ENCODE measurements at regions not wholly inside any gene's neighbourhood (a gene's known extent, or its start where the extent isn't known, plus 50 kb on each side); places are given as distances from the start of the nearest gene placed in this dataset.
"Not testable (repeated sequence)": the region's sequence is repeated elsewhere in the genome, so short reads cannot be mapped to it uniquely, and the experiment has no call there.

DNA sequence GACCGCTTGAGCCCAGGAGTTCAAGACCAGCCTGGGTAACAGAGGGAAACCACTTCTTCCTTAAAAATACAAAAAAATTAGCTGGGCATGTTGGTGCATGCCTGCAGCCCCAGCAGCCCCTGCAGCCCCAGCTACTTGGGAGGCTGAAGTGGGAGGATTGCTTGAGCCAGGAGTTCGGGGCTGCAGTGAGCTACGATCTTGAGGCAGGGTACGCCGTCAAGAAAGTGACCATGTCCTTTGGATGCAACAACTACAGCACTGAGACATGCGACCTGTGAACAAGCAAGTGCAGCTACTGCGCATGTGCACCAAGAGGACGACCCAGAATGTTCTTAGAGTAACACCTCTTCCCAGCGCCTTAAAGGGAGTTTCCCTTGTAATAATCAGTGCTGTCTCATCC is 66.6 kb upstream of the ZNF479 start:
- peak in 3 of 42 donors; percentile 3 to 19 (median 14) for DNase-seq
- intact Hi-C loops (cut with DNase I): no loop called here

DNA sequence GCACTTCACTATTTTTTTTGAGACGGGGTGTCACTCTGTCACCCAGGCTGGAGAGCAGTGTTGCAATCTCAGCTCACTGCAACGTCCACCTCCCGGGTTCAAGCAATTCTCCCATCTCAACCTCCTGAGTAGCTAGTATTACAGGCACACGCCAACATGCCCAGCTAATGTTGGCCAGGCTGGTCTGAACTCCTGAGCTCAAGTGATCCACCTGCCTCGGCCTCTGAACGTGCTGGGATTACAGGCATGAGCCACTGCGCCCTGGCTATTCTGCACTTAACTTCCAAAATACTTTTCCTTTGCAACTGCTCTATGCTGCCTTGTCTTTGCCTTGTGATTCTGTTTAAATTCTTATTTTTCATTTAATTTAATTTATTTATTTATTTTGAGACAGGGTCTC is 67.0 kb upstream of the ZNF479 start:
- DNase-seq: peak in 3 of 42 donors; percentile 12 to 25 (median 21)
- intact Hi-C loops (cut with DNase I): no loop called here

DNA sequence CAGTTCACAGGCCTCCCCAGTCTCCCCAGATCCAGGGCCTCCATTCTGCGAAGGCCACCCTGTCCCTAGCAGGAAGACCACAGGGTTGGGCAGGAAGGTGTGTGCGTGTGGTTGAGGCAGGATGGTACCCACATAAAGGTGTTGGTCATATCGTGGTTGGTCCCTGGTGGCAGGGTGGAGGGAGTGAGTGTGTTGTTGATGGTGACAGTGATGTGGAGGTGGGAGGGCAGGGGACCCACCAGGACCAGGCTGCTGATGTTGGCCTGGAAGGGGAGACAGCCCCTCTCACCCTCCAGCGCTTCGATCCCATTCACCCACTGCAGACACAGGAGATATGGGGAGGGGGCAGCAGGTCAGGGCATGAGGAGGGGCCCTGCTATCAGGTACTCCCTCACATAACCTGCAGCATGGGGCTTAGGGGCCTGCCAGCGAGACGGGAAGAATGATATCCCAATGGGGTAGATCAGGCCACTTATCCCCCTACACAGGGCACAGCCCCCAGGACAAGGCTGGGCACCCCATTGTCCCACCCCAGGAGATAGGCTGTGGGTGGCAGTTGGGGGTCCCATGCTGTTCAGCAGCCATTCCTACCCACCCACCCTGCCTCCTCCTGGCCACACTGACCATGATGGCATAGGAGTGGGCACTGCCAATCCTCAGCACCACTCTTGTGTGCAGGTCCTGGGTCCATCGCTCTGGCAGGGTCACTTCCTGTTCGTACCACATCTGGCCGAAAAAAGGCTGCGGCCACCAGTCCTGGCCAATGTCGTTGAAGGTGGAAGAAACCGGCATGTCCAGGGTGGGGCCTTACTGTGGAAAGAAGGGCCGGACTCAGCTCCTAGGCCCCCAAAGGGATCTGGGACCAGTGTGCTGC is 69.0 kb upstream of the ZNF479 start:
- intact Hi-C loops (cut with DNase I): no loop called here
- peak in 1 of 42 donors; percentile 20 for DNase-seq

DNA sequence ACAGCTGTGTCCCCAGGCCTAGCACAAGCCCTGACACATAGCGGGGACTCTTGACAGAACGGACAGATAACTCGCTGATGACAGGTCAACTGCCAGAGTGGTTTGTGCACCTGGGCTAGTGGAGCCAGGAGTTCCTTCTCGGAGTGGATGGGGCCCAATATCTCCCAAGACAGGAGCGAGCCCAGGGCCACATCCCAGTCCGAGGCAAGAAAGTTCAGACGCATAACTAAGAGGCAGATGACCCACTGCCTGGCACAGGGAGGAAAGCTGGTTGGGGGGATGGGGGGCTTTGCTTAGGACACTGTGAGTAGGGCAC is 69.6 kb upstream of the ZNF479 start:
- intact Hi-C loops (cut with DNase I): no loop called here
- peak in 1 of 42 donors; percentile 18 for DNase-seq

DNA sequence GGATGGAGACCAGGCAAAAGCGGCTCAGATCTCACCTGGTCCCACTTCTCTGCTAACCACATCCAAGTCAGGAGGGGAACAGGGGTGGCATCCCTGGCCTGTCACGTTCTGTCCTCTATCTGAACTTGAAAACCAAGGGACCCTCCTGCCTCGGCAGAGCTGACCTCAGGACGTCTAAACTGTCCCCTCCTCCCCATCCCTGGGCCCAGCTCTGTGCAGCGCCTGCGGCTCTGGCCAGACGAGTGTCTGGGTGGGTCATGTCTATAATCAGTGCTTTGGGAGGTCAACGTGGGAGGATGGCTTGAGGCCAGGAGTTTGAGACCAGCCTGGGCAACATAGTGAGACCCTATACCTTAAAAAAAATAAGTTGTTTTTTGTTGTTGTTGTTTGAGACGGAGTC is 70.0 kb upstream of the ZNF479 start:
- DNase-seq: peak in 1 of 42 donors; percentile 13
- intact Hi-C loops (cut with DNase I): no loop called here

DNA sequence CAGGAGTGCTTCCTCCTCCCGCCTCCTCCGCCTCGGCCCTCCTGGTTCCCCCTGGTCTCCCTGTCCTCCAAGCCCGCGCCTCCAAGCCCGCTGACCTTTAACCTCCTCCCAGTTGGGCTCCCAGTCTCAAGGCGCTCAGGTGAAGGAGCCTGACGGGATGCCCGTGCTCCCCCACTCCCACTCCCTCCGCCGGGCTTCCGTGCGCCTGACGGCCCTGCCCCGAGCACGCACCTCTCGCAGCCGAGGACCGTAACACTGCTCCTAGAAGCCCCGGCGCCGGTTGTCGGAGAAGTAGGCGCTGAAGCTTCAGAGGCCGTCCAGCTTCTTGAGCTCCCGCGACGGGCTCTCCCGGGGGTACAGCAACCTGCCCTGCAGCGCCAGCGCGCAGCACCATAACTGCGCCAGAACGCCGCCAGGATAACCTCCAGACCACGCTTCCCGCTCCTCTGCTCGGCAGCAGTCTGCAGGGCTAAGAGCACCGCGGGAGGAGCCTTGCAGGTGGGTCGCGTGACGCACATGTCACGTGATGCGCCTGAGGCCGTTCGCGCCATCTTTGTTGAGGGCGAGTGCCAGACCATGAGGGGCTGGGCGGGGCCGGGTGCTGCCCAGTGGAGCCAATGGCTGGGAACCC is 71.0 kb upstream of the ZNF479 start:
- intact Hi-C loops (cut with DNase I): no loop called here
- DNase-seq: peak in 21 of 42 donors; percentile 2 to 78 (median 28)

DNA sequence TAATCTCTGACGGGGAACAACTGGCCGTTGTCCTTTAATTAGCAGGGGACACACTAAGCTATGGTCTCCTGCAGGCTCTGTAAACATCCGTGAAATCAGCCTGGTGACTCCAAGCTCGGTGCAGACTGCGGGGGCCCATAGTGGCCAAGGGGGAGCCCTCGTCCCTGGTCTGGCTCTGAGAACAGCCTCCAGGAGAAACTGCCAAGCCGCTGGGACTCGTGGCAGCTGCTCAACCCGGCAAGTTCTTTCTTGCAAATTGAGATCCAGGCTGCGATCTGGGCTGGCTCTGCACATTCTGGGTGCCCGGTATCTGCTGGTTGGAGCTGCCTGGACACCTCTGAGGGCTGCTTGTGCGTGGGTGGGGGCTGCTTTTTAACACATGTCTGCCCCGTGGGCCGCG is 71.6 kb upstream of the ZNF479 start:
- intact Hi-C loops (cut with DNase I): not testable (repeated sequence)
- peak in 1 of 42 donors; percentile 31 for DNase-seq

DNA sequence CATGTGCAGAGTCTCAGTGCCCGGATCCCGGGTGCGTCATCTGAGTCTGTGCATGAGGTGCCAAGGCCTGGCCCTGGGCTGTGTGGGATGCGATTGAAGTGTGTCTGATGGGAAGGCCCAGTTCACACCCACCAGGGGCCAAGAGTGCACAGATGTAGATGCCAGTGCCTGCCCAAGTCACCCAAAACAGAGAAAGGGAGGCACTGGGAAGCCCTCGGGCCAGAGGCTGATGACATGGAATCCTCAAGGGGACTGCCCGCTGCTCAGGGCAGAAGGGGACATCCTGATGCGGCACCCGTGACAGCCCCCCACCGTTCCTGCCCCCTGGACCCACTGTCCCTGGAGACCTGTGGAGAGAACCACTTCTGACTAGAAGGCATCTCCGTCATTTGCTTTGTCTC is 72.2 kb upstream of the ZNF479 start:
- peak in 1 of 42 donors; percentile 20 for DNase-seq
- intact Hi-C loops (cut with DNase I): no loop called here

DNA sequence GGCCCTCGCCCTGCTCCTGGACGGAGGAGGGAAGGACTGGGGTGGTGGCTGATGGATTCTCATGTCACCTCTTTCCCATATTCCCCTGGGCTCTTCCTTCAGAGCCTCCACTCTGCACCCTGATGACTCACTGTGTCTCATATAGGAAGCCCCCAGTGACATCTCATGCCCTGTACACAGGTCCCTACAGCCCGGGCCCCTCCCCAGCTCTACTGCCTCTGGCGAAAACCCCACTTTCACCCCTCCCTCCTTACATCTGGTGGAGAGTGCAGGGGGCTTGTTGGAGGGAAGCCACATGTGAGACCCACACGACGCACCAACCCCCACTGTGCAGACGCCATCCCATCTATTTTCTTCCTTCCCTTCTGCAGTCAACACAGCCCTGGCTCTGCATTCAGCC is 72.8 kb upstream of the ZNF479 start:
- intact Hi-C loops (cut with DNase I): no loop called here
- DNase-seq: no peak

DNA sequence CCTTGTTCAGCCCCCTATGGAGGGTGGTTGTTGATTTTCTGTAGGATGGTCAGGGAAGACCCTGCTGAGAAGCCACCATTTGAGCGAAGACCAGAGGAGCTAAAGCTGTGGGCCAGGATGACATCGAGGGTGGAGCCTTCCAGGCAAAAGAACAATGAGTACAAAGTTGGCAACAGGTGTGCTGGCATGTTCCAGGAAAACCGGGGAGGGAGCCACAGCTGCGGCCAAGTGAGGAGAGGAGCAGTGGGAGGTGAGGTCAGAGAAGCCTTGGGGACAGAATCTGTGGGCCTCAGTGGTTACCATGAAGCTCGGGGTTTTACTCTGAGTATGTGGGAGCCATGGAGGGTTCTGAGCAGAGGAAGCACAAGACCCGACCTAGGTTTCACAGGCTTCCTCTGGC is 75.6 kb upstream of the ZNF479 start:
- intact Hi-C loops (cut with DNase I): no loop called here
- DNase-seq: no peak

DNA sequence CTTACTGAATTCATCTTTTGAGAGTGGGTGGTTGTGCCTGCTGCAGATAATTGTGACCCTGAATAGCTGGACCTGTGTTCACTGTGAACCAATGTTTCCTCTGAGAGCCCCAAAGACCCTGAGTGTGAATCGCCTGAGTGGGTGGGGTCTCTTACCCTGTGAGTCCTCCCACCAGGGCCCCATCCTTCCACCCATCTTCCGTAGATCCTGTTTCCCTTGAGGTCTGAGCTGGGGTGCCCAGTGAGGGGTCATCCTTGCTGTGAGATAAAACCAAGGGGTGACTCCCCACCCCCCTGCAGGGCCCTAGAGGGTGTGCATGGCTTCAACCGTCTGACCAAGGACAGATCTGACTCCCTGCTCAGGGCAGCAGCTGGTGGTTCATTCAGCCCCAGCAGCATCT is 78.0 kb upstream of the ZNF479 start:
- DNase-seq: peak in 3 of 42 donors; percentile 1 to 29 (median 9)
- intact Hi-C loops (cut with DNase I): no loop called here

DNA sequence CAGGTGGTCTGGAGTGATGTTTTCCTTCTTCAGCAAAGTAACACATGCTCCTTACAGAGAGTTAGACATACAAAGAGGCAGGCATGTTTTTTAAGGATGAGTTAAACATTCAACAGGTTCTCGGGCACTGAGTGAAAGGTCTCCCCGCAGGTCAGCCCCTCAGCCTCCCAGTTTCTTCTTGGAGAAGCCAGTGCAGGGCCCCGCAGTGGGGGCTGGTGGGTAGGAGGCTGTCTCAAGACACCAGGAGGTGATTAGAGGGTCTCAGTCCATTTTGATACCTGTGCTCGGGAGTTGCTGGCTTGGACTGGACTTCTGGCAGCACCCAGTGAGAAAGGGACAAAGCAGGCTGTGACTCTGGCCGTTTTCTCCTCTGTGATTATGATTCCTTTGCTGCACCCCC is 78.6 kb upstream of the ZNF479 start:
- intact Hi-C loops (cut with DNase I): no loop called here
- no peak for DNase-seq

DNA sequence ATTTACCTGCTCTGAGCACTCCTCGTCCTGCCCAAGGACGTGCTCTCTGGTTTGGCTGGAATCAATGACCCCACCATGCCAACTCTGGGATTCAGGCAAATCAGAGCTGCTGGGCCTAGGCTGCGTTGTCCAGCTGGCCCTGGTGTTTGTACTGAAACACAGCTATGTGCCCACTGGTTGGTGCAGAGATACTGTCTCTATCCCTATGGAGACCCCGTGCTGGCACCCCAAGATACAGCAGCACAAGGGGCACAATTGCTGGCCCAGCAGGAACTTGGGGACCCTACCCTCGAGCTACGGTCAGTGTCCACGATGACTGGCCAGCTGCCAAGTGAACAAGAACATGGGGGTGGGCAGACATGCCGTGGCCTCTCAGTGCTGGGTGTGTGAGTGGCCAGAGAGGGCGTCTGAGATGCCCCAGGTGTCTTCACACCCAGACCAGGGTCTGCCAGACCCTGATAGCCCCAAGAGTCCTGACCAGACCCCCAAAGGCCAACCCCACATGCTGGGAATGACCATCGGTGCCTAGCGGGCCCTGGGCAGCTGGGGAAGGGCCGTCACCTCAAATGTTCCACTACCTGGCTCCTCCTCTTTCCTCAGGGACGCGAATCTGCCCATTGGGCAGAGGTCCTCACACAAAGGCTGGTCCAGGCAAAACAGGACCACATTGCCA is 79.3 kb upstream of the ZNF479 start:
- intact Hi-C loops (cut with DNase I): no loop called here
- no peak for DNase-seq

DNA sequence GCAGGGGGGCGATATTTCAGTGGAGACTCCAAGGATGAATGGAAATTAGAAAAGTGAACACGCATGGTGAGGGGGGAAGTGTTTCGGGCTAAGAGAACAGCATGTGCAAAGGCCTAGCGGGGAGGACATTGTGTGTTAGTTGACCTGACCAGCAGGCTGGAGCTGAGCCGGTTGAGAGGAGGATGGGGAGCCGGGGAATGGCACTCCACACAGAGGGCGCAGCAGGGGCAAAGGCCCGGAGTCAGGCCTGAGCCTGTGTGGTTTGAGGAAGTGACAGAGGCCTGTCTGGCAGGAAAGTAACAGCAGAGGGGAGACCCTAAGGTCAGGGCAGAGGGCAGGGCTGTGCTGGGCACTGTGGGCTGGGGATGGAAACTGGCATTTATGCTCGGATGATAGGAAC is 83.2 kb upstream of the ZNF479 start:
- intact Hi-C loops (cut with DNase I): no loop called here
- DNase-seq: no peak

DNA sequence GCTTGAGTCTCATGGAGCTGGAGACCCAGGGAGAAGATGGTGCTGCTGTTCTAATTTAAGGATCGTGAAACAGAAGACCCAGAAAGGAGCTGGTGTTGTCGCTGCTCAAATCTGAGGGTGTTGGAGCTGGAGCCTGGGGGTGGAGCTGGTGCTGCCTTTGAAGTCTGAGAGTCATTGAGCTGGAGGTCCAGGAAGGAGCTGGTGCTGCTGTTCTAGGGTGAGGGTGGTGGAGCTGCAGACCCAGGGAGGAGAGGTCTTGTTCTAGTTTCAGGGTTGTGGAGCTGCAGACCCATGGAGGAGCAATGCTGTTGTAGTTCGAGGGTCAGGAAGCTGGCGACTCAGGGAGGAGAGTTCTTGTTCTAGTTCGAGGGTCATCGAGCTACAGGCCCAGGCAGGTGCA is 84.1 kb upstream of the ZNF479 start:
- DNase-seq: no peak
- intact Hi-C loops (cut with DNase I): no loop called here

DNA sequence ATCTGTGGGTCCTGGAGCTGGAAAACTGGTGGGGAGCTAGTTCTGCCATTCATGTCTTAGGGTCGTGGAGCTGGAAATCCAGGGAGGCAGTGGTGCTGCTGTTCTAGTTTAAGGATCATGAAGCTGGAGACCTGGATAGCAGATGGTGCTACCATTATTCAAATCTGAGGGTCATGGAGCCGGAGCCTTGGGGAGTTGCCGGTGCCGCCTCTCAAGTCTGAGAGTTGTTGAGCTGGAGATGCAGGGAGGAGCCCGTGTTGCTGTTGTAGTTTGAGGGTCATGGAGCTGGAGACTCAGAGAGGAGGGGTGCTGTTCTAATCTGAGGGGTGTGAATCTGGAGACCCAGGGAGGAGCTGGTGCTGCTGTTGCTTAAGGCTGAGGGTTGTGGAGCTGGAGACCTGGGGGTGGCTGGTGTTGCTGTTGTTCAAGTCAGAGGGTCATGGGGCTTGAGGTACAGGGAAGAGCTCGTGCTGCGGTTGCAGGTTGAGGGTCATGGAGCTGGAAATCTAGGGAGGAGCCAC is 86.0 kb upstream of the ZNF479 start:
- DNase-seq: no peak
- intact Hi-C loops (cut with DNase I): no loop called here

DNA sequence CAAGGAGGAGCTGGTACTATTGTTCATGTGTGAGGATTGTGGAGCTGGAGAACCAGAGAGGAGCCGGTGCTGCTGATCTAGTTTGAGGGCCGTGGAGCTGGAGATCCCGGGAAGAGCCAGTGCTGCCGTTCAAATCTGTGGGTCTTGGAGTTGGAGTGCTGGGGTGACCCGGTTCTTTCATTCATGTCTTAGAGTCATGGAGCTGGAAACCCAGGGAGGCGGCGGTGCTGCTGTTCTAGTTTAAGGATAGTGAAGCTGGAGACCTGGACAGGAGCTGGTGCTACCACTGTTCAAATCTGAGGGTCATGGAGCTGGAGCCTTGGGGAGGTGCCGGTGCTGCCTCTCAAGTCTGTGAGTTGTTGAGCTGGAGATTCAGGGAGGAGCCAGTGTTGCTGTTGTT is 88.5 kb upstream of the ZNF479 start:
- DNase-seq: no peak
- intact Hi-C loops (cut with DNase I): no loop called here

DNA sequence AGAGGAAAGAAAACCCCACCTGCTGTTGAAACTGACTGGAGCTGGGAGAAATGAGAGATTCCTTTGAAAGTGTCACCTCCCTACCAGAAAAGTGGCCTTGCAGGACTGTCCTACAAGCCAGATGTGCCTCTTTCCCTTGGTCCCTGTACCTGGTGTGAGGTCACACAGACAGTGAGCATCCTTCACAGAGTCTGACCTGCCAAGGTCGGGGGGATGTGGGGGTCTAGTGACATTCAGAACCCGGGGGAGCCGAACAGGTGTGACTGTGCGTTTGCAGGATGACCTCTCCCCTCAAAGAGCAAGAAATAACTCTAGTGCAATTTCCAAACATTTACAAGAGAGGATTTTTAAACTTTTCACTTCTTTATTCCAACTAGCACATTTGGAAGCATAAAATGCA is 93.4 kb upstream of the ZNF479 start:
- intact Hi-C loops (cut with DNase I): no loop called here
- no peak for DNase-seq

DNA sequence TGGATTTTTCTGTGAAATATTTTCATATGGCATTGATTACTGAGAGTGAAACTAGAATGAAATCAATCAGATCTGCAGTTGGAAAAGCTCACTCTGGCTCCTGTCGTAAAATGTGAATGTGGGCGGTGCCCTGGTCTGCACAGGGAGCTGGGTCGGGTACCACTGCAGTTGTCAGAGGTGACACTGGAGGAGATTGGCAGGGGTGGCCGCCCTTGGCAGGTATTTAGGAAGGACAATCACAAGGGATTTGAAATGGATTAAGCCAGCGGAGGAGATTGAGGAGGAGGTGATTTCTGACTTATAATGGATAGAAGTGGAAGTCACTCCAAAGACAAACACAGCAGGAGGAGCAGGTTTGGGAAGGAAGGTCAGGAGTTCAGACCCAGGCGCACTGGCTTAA is 109.0 kb upstream of the ZNF479 start:
- peak in 1 of 42 donors; percentile 18 for DNase-seq
- intact Hi-C loops (cut with DNase I): not testable (repeated sequence)

DNA sequence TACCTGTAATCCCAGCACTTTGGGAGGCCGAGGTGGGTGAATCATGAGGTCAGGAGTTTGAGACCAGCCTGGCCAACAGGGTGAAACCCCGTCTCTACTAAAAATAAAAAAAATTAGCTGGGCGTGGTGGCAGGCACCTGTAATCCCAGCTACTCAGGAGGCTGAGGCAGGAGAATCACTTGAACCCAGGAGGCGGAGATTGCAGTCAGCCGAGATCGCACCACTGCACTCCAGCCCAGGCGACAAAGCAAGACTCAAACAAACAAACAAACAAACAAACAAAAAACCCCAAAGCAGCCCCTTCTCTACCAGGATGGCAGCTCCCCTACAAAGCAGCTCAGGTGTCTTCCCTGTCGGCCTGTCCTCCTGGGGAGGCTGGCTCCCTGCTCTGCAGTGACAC is 111.3 kb upstream of the ZNF479 start:
- intact Hi-C loops (cut with DNase I); DNase-seq: not testable (repeated sequence)

Measured in head of caudate nucleus (tissue), 42 donors.